ENCODE measurements at regions not wholly inside any gene's neighbourhood (a gene's known extent, or its start where the extent isn't known, plus 50 kb on each side); places are given as distances from the start of the nearest gene placed in this dataset.

DNA sequence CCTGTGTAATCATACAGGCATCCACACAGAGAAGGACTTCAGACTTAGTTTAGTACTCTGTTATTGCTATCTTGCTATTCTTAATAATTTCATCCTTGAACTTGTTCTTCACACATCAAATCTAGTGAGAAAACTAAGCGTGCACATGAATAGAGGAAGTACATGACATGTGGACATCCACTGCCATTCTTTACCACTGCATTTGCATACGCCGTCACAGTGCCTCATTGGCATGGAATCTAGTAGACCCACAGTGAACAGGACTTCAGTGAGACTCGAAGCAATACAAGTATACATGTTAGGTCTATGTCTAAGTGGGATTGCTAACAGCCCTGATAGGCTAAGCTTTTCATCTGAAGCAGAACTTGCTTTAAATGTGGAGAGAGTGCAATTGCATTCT lies 592.1 kb downstream of the TLE4 start:
- H2AK5ac ChIP-seq (ENCODE audit: insufficient read length, low read length), result no peak overlapping the region
- TF ChIP-seq, protein P1, sequence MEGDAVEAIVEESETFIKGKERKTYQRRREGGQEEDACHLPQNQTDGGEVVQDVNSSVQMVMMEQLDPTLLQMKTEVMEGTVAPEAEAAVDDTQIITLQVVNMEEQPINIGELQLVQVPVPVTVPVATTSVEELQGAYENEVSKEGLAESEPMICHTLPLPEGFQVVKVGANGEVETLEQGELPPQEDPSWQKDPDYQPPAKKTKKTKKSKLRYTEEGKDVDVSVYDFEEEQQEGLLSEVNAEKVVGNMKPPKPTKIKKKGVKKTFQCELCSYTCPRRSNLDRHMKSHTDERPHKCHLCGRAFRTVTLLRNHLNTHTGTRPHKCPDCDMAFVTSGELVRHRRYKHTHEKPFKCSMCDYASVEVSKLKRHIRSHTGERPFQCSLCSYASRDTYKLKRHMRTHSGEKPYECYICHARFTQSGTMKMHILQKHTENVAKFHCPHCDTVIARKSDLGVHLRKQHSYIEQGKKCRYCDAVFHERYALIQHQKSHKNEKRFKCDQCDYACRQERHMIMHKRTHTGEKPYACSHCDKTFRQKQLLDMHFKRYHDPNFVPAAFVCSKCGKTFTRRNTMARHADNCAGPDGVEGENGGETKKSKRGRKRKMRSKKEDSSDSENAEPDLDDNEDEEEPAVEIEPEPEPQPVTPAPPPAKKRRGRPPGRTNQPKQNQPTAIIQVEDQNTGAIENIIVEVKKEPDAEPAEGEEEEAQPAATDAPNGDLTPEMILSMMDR (conservative IDR thresholded peaks at IDR 0.05), result no peak
- H4K20me1 ChIP-seq (ENCODE audit: control insufficient read depth, insufficient read depth, insufficient read length), result no peaks in the 10 kb centered on the region
- no peak overlapping the region for H2BK15ac ChIP-seq (ENCODE audit: low read depth, low read length)
- H3K14ac ChIP-seq (ENCODE audit: insufficient read depth, low read length), result no peak overlapping the region
- H2BK12ac ChIP-seq (ENCODE audit: insufficient read length, low read depth, low read length), result no peak overlapping the region
- no peak overlapping the region for H3K27ac ChIP-seq (ENCODE audit: insufficient read length, low read depth, low read length)
- no peak overlapping the region for H3K9ac ChIP-seq (ENCODE audit: extremely low read depth, insufficient read length, low read length)
- no peak overlapping the region for H4K8ac ChIP-seq (replicated peaks; ENCODE audit: insufficient read length, low read depth, low read length)
- H3K4ac ChIP-seq (ENCODE audit: low read depth, low read length), result no peak overlapping the region
- Mint-ChIP-seq H3K9me3 (no peaks in the 10 kb centered on the region), H3K27me3 (ENCODE audit: low read depth) (no peaks in the 10 kb centered on the region; the same call in 1 of the 2 replicates), H3K4me1 (peaks cover 1 to 6% of the 10 kb centered on the region in 2 experiments; a peak in 3 of 4 replicates), H3K36me3 (ENCODE audit: insufficient read depth in 1 of 3, low read depth in 3 of 3) (no peaks in the 10 kb centered on the region), H3K27ac (peak overlapping the region in 1 of 3 experiments; percentile 52; a peak in 1 of 7 replicates), H3K4me3 (no peak overlapping the region)
- H2BK20ac ChIP-seq (ENCODE audit: low read depth, low read length, poor library complexity, severe bottlenecking), result no peak overlapping the region
- H3K18ac ChIP-seq (ENCODE audit: insufficient read length, low read depth, low read length), result no peak overlapping the region
- no peak for DNase-seq
- no peaks in the 10 kb centered on the region for H3K79me2 ChIP-seq (ENCODE audit: insufficient read depth, low read length)
- no CpG with 5 or more reads among the region's 4 CpGs for WGBS (ENCODE audit: extremely low coverage, insufficient read length, low lambda C conversion rate)
- H3T11ph ChIP-seq (ENCODE audit: low read length), result no peak overlapping the region
- H3K56ac ChIP-seq (ENCODE audit: insufficient read length, low read depth, low read length), result no peak overlapping the region
- H2AFZ ChIP-seq (ENCODE audit: low read length), result no peak overlapping the region
- H4K91ac ChIP-seq (ENCODE audit: insufficient read length, low read depth, low read length), result no peak overlapping the region
- no peak overlapping the region for H2BK5ac ChIP-seq (ENCODE audit: insufficient read length, low read length)
- H3K23ac ChIP-seq (ENCODE audit: insufficient read length, low read depth, low read length), result no peak overlapping the region
- no peak overlapping the region for H4K5ac ChIP-seq (ENCODE audit: insufficient read length, low read depth, low read length)
- no peaks in the 10 kb centered on the region for H3K27me3 ChIP-seq (ENCODE audit: insufficient read depth, low read length)
- no peaks in the 10 kb centered on the region for H3K9me3 ChIP-seq (ENCODE audit: control insufficient read depth, low read depth, low read length)
- H3K4me2 ChIP-seq (ENCODE audit: insufficient read depth, insufficient read length, low read length), result no peak overlapping the region
- H3K4me1 ChIP-seq (ENCODE audit: insufficient read depth, low read length), result no peaks in the 10 kb centered on the region
- H2BK120ac ChIP-seq (ENCODE audit: low read depth, low read length, poor library complexity, severe bottlenecking), result no peak overlapping the region
- no peaks in the 10 kb centered on the region for H3K23me2 ChIP-seq (ENCODE audit: insufficient read length, low read depth, low read length, poor library complexity, severe bottlenecking)
- H3K79me1 ChIP-seq (ENCODE audit: insufficient read depth, low read depth, low read length, poor library complexity, severe bottlenecking), result no peaks in the 10 kb centered on the region

All from H9 (cell line).